ENCODE measurements at regions not wholly inside any gene's neighbourhood (a gene's known extent, or its start where the extent isn't known, plus 50 kb on each side); places are given as distances from the start of the nearest gene placed in this dataset.

- no peak for TF ChIP-seq CTCF (IDR thresholded peaks at IDR 0.05)
- TF ChIP-seq TAF1 (IDR thresholded peaks at IDR 0.05; ENCODE audit: borderline replicate concordance, low read depth, low read length): no peak
- TF ChIP-seq USF2 (IDR thresholded peaks at IDR 0.05; ENCODE audit: borderline replicate concordance, low read depth, low read length): no peak
- TF ChIP-seq IRF3 (IDR thresholded peaks at IDR 0.05; ENCODE audit: low read depth, low read length): no peak
- TF ChIP-seq POLR2AphosphoS5 (IDR thresholded peaks at IDR 0.05; ENCODE audit: low read depth, low read length): no peak
- no peak for TF ChIP-seq REST (IDR thresholded peaks at IDR 0.05; ENCODE audit: low read depth, low read length)
- no peak for TF ChIP-seq YY1 (IDR thresholded peaks at IDR 0.05; ENCODE audit: low read depth)
- no peak for TF ChIP-seq SMC3 (IDR thresholded peaks at IDR 0.05; ENCODE audit: low read depth, low read length)
- TF ChIP-seq ELF1 (IDR thresholded peaks at IDR 0.05): no peak
- no peak for TF ChIP-seq EP300 (IDR thresholded peaks at IDR 0.05; ENCODE audit: borderline replicate concordance in 1 of 2, low read depth in 1 of 2, low read length in 1 of 2)
- no peak for TF ChIP-seq PBX3 (IDR thresholded peaks at IDR 0.05)
- TF ChIP-seq NRF1 (IDR thresholded peaks at IDR 0.05; ENCODE audit: low read depth, low read length): no peak
- TF ChIP-seq MAX (IDR thresholded peaks at IDR 0.05; ENCODE audit: low read depth): no peak
Observed at GRCh38 chr1:87203904-87204303, 124.8 kb upstream of the LMO4 start.

Measured in SK-N-SH (cell line).